HG03575 (cell line): ENCODE measurements at regions not wholly inside any gene's neighbourhood (a gene's known extent, or its start where the extent isn't known, plus 50 kb on each side); places are given as distances from the start of the nearest gene placed in this dataset.
"Not testable (repeated sequence)": the region's sequence is repeated elsewhere in the genome, so short reads cannot be mapped to it uniquely, and the experiment has no call there.

Experiments used
- ATAC-seq: cut with Tn5 transposase; IDR thresholded peaks from one replicate; pipeline ENCODE4 v1.9.1; 2021; ENCODE audit not compliant: unreplicated experiment, insufficient number of reproducible peaks, low FRiP score; ENCODE audit errors: extremely low read depth

DNA sequence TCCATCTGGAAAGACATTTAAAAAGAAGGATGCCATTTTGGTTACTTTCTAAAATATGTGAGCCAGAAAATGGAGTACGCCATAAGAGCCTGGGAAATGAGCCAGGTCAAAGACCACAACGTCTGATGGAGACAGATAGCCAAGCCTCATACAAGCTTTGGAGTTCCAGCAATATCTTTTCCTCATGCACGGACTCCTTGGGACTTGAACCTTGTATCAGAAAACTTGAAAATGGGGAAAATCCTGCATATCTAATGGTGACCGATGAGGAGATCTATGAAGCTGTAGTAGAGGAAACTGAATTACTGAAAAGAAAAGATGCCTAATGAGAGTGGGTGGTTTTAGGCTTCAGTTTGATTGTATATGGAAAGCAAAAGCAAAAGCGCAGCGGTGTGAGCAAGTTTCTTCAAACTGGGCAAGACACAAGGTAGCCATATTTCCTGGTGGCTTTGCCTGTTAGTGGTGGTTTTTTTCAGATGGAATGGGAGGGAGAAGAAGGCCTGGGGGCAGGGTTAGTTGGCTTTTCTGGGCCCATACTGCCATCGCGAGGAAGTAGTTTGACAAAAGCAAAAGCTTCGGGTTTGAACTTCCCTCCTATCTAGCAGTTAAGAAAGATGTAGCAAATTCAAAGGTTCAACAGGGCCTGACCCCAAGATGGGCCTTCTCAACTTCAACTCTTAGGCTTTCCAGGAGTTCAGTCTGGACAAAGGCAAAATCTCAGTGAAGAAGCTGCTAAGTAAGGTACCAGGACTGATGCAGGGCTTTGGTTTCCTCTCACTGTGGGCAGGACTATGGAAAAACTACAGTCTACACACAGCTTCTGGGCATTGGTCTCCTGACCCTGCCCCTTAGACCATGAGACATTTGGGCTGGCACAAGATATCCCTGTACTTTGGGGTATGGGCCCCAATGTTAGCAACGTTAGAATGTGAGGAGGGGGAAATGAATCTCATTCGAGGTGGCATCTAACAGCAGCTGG, 210.0 kb upstream of the STK26 start:
- peak; percentile 76 for ATAC-seq

DNA sequence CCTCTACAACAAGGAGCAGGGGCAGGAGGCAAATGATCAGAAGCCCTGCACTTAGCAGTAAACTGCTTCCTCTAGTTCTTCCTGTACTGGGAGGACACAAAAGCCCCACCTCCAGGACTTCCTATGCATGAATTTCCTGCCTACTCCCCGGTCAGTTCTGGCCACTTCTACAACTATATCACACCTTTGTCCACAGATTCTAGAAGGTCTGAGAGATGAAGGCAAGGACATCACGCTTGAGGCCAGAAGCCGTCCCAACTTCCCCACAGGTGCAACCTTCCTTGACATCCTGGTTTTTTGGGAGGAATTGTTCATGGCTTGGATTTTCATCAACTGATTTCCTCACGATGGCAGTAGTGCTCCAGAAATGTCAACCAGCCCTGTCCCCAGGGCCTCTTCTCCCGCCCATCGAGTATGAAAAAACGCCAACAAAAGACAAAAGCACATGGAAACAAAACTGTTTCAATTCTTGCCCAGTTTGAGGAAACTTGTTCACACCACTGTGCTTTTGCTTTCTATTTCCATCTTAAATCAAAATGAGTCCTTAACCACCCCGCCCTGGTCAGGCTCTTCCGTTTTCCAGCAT, 206.5 kb upstream of the STK26 start:
- no peak for ATAC-seq

DNA sequence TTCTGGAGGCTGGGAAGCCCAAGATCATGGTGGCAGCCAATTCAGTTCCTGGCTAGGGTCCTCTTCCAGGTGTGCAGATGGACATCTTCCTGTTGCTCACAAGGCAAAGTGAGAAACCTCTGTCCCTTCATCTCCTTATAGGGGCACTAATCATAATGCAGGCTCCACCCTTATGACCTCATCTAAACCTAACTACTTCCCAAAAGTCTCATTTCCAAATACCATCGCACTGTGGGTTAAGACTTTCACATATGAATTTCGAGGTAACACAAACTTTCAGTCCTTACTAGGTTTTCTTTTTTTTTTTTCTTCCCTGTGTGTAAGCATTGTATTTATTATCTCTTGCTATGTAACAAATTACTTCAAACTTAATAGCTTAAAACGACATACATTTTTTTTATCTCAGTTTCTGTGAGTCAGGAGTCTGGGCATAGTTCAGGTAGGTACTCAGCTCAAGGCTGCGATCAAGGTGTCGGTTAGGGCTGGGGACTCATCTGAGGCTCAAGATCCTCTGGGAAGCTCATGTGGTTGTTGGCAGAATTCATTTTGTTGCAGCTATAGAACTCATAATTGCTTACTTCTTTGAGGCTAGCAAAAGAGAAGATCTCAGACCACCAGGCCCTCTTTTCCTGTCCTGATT, 204.7 kb upstream of the STK26 start:
- no peak for ATAC-seq

DNA sequence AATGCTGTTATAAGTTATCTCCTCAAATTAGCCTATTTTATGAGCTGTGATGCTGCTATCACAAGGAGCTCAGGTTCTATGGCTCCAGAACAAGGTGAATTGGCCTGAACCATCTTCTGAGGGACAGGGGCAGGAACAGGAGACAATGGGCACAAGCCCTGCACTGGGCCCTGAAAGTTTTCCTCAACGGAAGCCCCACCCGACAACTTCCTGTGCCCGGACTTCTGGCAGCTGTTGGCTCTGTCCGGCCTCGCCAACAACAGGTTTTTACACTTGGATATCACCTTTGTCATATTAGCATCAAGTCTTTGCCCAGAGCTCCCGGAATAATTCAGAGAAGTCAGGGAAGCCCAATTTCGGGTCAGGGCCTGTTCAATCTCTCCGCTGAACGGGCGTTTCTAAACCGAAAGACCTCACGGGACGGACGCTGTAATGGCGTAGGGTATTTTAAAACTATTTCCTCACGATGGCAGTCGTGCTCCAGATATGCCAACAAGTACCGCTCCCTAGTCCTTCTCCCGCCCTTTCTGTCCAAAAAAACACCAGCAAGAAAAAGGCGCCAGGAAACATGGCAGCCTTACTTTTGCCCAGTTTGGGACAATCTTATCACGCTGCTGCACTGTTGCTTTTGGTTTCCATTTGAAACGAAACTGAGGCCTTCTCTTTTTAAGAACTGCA, 201.0 kb upstream of the STK26 start:
- peak; percentile 44 for ATAC-seq

DNA sequence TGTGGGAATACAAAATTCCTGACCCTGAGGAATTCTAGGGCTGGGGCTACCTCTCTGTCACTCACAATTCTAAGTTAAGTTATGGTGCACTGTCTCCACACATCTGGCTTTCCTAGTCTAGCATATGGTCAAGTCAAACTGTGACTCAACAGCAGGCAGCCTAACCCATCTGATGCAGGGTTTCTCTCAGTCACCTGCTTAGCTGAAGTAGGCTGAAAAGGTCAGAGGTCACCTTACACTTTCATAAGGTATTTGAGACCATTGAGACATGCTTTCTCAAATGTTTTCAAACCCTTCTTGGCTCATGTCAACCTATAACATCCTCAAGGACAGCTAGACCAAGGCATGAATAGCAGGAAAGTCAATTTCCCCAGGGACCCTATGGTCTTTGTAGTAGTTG, 196.5 kb upstream of the STK26 start:
- ATAC-seq, result no peak

DNA sequence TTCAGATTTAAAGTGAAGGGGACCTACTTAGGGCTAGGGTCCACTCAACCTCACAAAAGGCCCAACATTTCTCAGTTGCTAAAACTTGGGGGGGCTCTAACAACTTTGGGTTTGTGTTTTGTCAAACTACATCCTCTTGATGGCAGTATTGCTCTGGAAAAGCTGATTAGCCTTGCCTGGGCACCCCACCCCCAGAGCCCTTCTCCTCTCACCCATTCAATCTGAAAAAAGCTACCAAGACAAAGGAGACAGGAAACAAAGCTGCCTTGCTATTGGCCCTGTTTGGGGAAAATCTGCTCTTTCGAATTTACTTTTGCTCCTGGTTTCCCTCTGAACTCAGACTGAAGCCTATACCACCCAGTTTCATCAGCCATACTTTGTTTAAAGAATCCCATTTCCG, 195.2 kb upstream of the STK26 start:
- peak; percentile 46 for ATAC-seq

DNA sequence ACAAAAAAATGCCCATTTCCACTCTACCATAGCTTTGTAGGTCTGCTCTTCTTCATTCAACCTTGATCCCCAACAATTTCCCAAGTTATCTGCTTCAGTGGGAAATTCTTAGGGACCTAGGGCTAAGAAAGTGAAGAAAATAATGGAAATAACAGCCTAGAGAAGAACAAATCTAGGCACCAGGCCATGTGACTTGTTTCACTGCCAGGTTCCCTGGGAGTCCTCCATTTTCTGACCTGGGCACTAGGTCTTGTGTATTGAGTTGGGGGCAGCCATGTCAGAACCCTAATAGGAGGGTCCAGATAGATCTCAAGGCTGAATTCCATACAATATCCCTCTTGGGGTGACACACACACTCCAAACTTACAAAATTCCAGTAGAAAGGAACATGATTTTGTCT, 194.6 kb upstream of the STK26 start:
- ATAC-seq, result no peak

DNA sequence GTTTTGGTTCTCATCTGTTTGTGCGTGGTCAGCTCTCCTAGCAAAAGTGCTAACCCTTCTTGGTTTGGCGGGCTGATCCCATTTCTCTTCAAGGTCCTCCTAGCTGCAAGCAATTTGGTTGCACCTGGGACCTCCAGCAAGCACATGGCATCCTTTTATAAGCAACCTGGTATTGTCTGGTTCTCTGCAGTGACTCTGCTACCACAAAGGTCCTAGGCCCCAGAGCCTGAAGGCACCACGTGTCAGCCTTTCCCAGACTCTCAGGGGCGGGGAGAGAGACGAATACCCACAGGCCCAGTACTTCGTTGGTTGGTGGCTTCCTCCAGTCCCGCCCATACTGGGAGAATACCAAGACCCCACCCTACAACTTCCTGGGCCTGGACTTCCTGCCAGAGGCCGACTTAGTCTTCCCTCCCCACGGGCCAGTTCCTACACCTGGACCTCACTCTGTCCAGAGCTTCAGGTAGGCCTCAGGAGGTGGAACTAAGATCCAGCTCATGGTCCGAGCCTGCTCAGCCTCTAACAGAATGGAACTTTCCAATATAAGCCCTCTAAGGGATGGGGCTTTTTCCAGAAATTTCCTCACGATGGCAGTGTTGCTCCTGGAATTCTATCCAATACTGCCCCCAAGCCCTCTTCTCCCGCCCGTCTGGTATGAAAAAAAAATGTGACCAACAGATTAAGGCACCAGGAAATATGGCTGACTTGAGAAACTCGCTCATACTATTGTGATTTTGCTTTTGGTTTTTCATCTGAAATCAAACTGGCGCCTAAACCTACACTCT, 192.5 kb upstream of the STK26 start:
- peak; percentile 41 for ATAC-seq

DNA sequence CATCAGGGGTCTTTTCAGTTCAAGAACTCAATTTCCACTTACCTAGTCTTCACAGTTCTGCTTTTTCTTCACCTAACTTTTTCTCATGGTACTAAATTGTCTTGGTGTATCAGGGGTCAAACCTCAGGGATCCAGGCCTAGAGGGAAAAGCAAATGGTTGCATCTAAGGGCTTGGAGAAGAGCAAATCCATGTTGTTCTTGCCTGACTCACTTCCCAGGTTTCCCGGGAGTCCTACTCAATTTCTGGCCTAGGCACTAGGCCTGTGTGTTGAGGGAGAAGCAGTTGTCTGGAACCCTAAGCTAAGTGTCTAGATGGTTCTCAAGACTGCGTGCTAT, 191.9 kb upstream of the STK26 start:
- no peak for ATAC-seq

DNA sequence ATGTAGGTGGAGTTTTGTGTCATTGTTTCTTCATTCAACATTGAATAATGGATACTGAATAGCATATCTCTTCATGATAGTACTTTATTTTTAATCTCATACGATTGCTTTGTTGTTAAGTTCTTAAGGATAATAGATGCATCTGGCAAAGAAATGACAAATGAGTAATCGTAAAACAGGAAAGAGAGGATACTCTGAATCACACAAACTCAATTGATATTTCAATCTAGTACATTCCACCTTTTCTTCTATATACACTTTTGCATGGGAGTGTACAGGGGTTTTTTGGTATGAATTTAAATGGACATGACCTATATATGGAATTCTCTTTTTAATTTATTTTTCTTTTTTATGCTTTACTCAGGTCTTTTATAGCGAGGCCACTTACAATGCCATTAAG, 186.9 kb upstream of the STK26 start:
- no peak for ATAC-seq

DNA sequence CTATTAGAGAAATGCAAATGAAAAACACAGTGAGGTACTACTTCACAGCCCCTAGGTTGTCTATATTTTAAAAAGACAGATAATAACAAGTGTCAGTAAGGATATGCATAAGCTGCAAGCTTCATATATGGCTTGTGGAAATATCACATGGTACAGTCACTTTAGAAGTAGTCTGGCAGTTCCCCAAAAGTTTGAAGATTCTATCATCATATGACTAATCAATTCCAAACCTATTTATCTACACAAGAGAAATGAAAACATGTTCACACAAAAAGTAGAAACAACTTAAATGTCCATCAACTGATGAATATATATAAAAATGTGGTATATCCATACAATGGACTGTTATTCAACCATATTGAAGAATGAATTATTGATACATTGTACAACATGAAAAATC, 185.8 kb upstream of the STK26 start:
- ATAC-seq, result no peak

DNA sequence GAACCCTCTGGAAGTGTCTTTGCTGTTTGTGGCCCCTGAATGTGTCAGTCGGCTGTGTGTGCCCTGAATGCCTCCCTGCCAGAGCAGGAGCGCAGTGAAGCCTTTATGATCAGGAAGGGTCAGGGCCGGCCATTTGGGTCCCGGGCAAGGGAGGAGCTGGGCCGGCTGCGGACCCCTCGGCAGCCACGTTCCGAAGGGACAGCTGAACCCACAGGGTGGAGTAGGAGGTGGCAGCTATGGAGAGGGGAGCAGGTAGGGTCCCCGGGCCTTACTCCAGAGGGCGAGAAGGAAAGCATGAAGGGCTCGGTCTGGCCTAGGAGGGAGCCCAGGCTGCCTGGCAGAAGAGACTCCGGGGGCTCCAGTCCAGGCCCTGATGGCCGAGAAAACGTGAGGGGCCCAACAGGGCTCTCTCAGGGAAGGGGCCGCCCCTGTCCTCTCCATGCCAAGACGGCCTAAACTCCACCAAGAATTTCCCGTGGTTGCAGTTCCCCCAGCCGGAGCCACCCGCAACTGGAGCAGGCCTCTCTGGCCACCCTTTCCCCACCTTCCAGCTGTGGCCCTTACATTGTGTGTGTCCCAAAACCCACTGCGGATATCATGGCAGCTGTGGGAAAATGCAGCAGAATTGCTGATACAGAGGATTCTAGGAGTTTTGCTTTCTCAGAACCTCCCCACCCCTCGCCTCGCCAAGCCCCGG, 182.2 kb upstream of the STK26 start:
- ATAC-seq, result peak; percentile 12

DNA sequence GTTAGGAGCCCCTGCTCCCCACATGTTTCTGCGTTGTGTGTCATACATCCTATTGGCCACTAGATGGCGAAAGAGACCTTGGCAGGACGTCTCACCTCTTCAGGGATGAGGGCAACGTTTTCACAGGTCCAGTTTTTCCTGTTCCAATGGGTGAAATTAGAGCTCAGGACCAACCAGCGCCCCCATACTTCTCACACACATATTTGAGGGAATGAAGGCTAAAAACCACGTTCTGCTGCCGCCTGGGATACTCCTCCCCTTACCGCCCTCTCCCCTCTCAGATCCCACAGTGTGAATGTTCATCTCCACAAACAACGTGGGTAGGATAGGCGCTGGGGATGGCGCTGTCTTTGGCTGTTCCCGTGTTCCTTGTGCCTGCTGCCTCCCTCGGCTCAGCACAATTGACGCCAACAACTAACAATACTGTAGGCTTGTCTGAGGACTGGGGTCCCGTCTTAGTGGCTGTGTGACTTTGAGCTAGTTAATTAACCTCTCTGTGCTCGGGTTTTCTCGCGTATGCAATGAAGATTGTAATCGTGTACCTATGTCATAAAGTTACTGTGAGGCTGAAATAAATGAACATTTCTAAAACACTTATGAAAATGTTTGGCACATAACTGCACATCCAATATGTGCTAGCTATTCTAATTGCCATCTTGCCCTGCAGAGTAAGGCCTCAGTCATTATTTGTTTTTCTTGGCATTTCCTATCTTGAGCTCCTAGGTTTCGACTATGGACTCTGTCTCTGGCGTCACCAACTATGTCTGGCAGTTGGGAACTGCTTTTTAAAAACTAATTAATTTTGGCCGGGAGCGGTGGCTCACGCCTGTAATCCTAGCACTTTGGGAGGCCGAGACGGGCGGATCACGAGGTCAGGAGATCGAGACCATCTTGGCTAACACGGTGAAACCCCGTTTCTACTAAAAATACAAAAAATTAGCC, 181.3 kb upstream of the STK26 start:
- peak; percentile 48 for ATAC-seq

DNA sequence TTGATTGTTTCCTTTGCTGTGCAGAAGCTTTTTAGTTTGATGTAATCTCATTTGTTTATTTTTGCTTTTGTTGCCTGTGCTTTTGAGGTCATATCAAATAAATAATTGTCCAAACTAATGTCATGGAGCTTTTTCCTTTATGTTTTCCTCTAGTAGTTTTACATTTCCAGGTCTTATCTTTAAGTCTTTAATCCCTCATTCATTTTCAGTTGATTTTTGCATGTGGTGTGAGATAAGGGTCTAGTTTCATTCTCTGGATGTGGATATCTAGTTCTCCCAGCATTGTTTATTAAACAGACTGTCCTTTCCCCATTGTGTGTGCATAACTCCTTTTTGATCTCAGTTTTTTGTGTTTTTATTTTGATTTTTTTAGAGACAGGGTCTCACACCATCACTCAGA, 179.1 kb upstream of the STK26 start:
- no peak for ATAC-seq

DNA sequence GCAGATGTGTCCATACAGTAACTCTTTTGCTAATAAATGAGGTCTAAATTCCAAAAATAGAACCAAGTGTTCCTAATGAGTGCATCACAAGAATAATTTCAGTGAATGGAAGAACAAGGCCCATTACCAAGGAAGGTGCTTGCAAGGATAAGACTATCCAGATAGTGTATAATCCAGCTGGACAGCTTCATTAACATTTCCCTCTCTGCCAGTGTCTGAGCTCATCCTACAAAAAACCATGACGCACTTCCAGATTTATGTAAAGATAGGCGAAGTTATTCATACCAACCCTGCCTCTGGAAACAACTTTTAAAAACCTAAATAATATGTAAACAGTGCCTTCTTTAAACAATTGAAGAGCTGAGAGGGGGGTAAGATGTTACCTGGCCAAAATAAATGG, 177.9 kb upstream of the STK26 start:
- no peak for ATAC-seq

DNA sequence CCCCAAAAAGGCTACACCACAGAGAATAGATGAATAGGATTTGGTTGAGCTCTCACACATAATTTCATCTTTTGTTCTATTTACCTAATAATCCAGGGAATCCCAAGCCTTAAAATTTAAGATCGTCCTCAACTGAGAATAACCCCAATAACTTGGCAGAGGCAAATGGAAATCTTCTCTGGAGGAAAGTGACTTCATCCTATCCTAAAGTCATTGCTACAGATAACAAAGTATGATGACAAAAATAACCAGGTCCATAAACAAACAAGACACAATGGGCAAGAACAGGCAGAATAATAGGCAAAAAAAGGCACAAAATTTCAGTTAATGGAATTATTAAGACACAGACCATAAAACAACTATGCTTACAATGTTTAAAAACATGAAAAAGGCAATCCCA, 177.3 kb upstream of the STK26 start:
- ATAC-seq, result no peak

DNA sequence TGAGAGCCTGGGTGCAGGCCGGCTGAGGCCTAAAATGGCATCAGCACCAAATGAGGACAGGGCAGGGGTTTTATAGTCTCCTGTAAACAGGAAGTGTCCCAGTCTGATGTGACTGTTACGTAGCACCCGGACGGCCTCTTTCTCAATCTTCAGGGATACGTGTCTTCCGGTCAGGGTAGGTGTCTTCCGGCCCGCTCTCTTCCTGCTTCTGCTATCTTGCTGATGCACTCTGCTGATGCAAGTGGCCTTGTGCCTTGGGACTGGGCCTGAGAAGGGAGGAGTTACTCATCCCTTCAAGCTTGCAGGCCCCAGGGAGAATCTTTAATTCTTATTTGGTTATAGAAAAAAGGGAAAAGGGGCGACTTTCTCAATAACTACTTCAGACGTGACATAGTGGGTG, 172.1 kb upstream of the STK26 start:
- not testable (repeated sequence) for ATAC-seq
